Erythroblast (primary cell): ENCODE measurements at regions not wholly inside any gene's neighbourhood (a gene's known extent, or its start where the extent isn't known, plus 50 kb on each side); places are given as distances from the start of the nearest gene placed in this dataset.

Source experiments
- GATA1 ChIP-seq: IDR thresholded peaks from 2 replicates; pipeline ENCODE4 v1.6.1; 2011; ENCODE audit warnings: low read depth, mild to moderate bottlenecking, control low read depth, low read length, moderate library complexity
- POLR2A ChIP-seq: IDR thresholded peaks from 2 replicates; pipeline ENCODE4 v1.6.1; 2011; ENCODE audit warnings: mild to moderate bottlenecking, low read length

- TF ChIP-seq POLR2A (no peak), GATA1 (no peak)
Observed at GRCh38 chr1:79694241-79694640, 687.7 kb upstream of the ADGRL4 start.
